Loucy (cell line): ENCODE measurements at regions not wholly inside any gene's neighbourhood (a gene's known extent, or its start where the extent isn't known, plus 50 kb on each side); places are given as distances from the start of the nearest gene placed in this dataset.

Experiments
- H2AFZ ChIP-seq: fragments of 200-600 bp; sonication (generic); 2 replicates; pipeline ENCODE4 v1.6.0; 2016; ENCODE audit warnings: antibody characterized with exemption, mild to moderate bottlenecking, low read length, moderate library complexity
- H3F3A ChIP-seq: fragments of 200-600 bp; 2 replicates; pipeline ENCODE4 v1.6.0; 2016; ENCODE audit warnings: antibody characterized with exemption, low read depth, mild to moderate bottlenecking
- H3K27me3 ChIP-seq: fragments of 200-600 bp; sonication (generic); 2 replicates; pipeline ENCODE4 v1.6.1; 2014; ENCODE audit warnings: low read length, mild to moderate bottlenecking; ENCODE audit not compliant: insufficient read depth, poor library complexity, severe bottlenecking
- H3K36me3 ChIP-seq: fragments of 200-600 bp; sonication (generic); 2 replicates; pipeline ENCODE4 v1.6.1; 2016; ENCODE audit warnings: low read length; ENCODE audit not compliant: insufficient read depth
- H3K4me1 ChIP-seq: fragments of 200-600 bp; sonication (generic); 2 replicates; pipeline ENCODE4 v1.5.1; 2014; ENCODE audit warnings: low read length, mild to moderate bottlenecking; ENCODE audit not compliant: insufficient read depth, poor library complexity, severe bottlenecking
- H3K4me2 ChIP-seq: fragments of 200-600 bp; sonication (generic); 2 replicates; pipeline ENCODE4 v1.6.0; 2014; ENCODE audit warnings: antibody characterized with exemption, low read length, low read depth, mild to moderate bottlenecking; ENCODE audit not compliant: poor library complexity, severe bottlenecking
- H3K4me3 ChIP-seq: fragments of 200-600 bp; sonication (generic); 2 replicates; pipeline ENCODE4 v1.5.1; 2014; ENCODE audit warnings: low read length, mild to moderate bottlenecking, mixed read lengths; ENCODE audit not compliant: poor library complexity, severe bottlenecking
- H3K79me2 ChIP-seq: fragments of 200-600 bp; sonication (generic); 2 replicates; pipeline ENCODE4 v1.6.1; 2014; ENCODE audit warnings: low read length; ENCODE audit not compliant: insufficient read depth
- H3K9ac ChIP-seq: fragments of 200-600 bp; sonication (generic); 2 replicates; pipeline ENCODE4 v1.6.0; 2014; ENCODE audit warnings: mild to moderate bottlenecking, low read depth, low read length, moderate library complexity; ENCODE audit not compliant: poor library complexity, severe bottlenecking
- H3K9me2 ChIP-seq: fragments of 200-600 bp; sonication (generic); replicated peaks from 2 replicates; pipeline ENCODE4 v1.6.1; 2016; ENCODE audit warnings: low read depth, low read length, mixed read lengths
- H3K9me3 ChIP-seq: fragments of 200-600 bp; sonication (generic); 2 replicates; pipeline ENCODE4 v1.6.1; 2014; ENCODE audit warnings: mild to moderate bottlenecking, antibody characterized with exemption, low read length, low read depth; ENCODE audit not compliant: insufficient read depth
- H4K20me1 ChIP-seq: fragments of 200-600 bp; sonication (generic); 2 replicates; pipeline ENCODE4 v1.6.0; 2014; ENCODE audit warnings: antibody characterized with exemption, low read length, mild to moderate bottlenecking; ENCODE audit not compliant: insufficient read depth, poor library complexity, severe bottlenecking
- EZH2phosphoT487 ChIP-seq: fragments of 200-600 bp; IDR thresholded peaks from 2 replicates; pipeline ENCODE4 v1.6.1; 2018; ENCODE audit warnings: antibody characterized with exemption, mild to moderate bottlenecking, moderate library complexity, borderline replicate concordance
- TF ChIP-seq, protein P1 (sequence below): fragments of 200-600 bp; sonication (generic); conservative IDR thresholded peaks from 2 replicates; pipeline ENCODE4 v1.5.1; 2014; ENCODE audit warnings: mild to moderate bottlenecking, antibody characterized with exemption, low read length

- no peaks in the 10 kb centered on the region for H3K9me3 ChIP-seq
- peaks cover 10% of the 10 kb centered on the region for H4K20me1 ChIP-seq
- peaks cover 40% of the 10 kb centered on the region for H3K4me1 ChIP-seq
- peaks cover 18% of the 10 kb centered on the region for H3F3A ChIP-seq
- peaks cover 24% of the 10 kb centered on the region for H3K79me2 ChIP-seq
- H3K9me2 ChIP-seq, result no peaks in the 10 kb centered on the region
- no peaks in the 10 kb centered on the region for H3K36me3 ChIP-seq
- H3K27me3 ChIP-seq, result no peaks in the 10 kb centered on the region
- H3K4me2 ChIP-seq, result peak overlapping the region; percentile 78
- H3K9ac ChIP-seq, result peak overlapping the region; percentile 84
- peak overlapping the region; percentile 72 for H3K4me3 ChIP-seq
- TF ChIP-seq, protein P1, sequence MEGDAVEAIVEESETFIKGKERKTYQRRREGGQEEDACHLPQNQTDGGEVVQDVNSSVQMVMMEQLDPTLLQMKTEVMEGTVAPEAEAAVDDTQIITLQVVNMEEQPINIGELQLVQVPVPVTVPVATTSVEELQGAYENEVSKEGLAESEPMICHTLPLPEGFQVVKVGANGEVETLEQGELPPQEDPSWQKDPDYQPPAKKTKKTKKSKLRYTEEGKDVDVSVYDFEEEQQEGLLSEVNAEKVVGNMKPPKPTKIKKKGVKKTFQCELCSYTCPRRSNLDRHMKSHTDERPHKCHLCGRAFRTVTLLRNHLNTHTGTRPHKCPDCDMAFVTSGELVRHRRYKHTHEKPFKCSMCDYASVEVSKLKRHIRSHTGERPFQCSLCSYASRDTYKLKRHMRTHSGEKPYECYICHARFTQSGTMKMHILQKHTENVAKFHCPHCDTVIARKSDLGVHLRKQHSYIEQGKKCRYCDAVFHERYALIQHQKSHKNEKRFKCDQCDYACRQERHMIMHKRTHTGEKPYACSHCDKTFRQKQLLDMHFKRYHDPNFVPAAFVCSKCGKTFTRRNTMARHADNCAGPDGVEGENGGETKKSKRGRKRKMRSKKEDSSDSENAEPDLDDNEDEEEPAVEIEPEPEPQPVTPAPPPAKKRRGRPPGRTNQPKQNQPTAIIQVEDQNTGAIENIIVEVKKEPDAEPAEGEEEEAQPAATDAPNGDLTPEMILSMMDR, result no peak
- TF ChIP-seq EZH2phosphoT487, result no peak
- H2AFZ ChIP-seq, result no peak overlapping the region
Observed at GRCh38 chr15:29454506-29454905, 184.9 kb upstream of the NSMCE3 start.

GRCh38 chr15:29452881-29453731 lies 183.5 kb upstream of the NSMCE3 start:
- H4K20me1 ChIP-seq, result peaks cover 10% of the 10 kb centered on the region
- H3K4me3 ChIP-seq, result peak overlapping the region; percentile 72
- no peaks in the 10 kb centered on the region for H3K27me3 ChIP-seq
- H3F3A ChIP-seq, result peaks cover 18% of the 10 kb centered on the region
- H3K4me2 ChIP-seq, result peak overlapping the region; percentile 78
- no peaks in the 10 kb centered on the region for H3K9me3 ChIP-seq
- no peaks in the 10 kb centered on the region for H3K9me2 ChIP-seq
- no peaks in the 10 kb centered on the region for H3K36me3 ChIP-seq
- H3K9ac ChIP-seq, result peak overlapping the region; percentile 84
- TF ChIP-seq, protein P1, result no peak
- TF ChIP-seq EZH2phosphoT487, result no peak
- peak overlapping the region; percentile 47; the same call in 1 of the 2 replicates for H2AFZ ChIP-seq
- peaks cover 34% of the 10 kb centered on the region for H3K4me1 ChIP-seq
- H3K79me2 ChIP-seq, result peaks cover 32% of the 10 kb centered on the region

GRCh38 chr15:29451201-29451781 lies 181.7 kb upstream of the NSMCE3 start:
- Histone ChIP-seq H3K27me3 (no peaks in the 10 kb centered on the region), H3K79me2 (peaks cover 36% of the 10 kb centered on the region), H3F3A (peaks cover 18% of the 10 kb centered on the region), H3K9me3 (no peaks in the 10 kb centered on the region), H3K4me2 (peak overlapping the region; percentile 78), H3K9me2 (no peaks in the 10 kb centered on the region), H3K4me3 (peak overlapping the region; percentile 72), H3K36me3 (no peaks in the 10 kb centered on the region), H4K20me1 (peaks cover 10% of the 10 kb centered on the region), H2AFZ (no peak overlapping the region), H3K4me1 (peaks cover 29% of the 10 kb centered on the region), H3K9ac (peak overlapping the region; percentile 84)
- TF ChIP-seq EZH2phosphoT487, result no peak
- TF ChIP-seq, protein P1, result peak; percentile 65
